AG04450 (cell line): ENCODE measurements at regions not wholly inside any gene's neighbourhood (a gene's known extent, or its start where the extent isn't known, plus 50 kb on each side); places are given as distances from the start of the nearest gene placed in this dataset.

Experiments used
- CTCF ChIA-PET: fragments of 300-600, 350-600 bp; formaldehyde crosslinking; extraction: SDS; loops from one replicate; lab custom pipeline; 2022; ENCODE audit warnings: antibody characterized with exemption, inconsistent platforms; lab: Charles Lee
- POLR2A ChIA-PET: fragments of 350-600 bp; formaldehyde crosslinking; extraction: SDS; loops from one replicate; lab custom pipeline; 2021; ENCODE audit warnings: antibody characterized with exemption, inconsistent platforms; lab: Yijun Ruan, JAX
- DNase-seq: peaks from one replicate; pipeline ENCODE4 v3.0.0-alpha.2; 2011; ENCODE audit warnings: low read depth, low spot score
- H3K27ac ChIP-seq: one replicate; pipeline ENCODE4 v1.5.1; 2012; ENCODE audit warnings: low read depth, low read length, control low read depth
- H3K27me3 ChIP-seq: one replicate; pipeline ENCODE4 v1.6.0; 2012; ENCODE audit warnings: low read length; ENCODE audit not compliant: control insufficient read depth, insufficient read depth
- H3K4me3 ChIP-seq: 2 replicates; pipeline ENCODE4 v1.5.1; 2011; ENCODE audit warnings: mild to moderate bottlenecking, low read depth, low read length, control low read depth
- H3K9me3 ChIP-seq: 2 replicates; pipeline ENCODE4 v1.5.1; 2012; ENCODE audit warnings: low read length; ENCODE audit not compliant: control insufficient read depth, insufficient read depth
- CTCF ChIP-seq: IDR thresholded peaks from 2 replicates; pipeline ENCODE4 v1.5.1; 2011; ENCODE audit warnings: low read depth, low read length, control low read depth, inconsistent platforms

- DNase-seq = no peak
- no peaks in the 10 kb centered on the region for H3K9me3 ChIP-seq
- H3K27ac ChIP-seq = no peak overlapping the region
- ChIA-PET POLR2A (no interaction called here), CTCF (no interaction called here)
- H3K27me3 ChIP-seq = no peaks in the 10 kb centered on the region
- TF ChIP-seq CTCF = no peak
- no peak overlapping the region for H3K4me3 ChIP-seq
Observed at GRCh38 chr1:199297174-199297573, 658.3 kb downstream of the PTPRC start.

- no peak overlapping the region for H3K4me3 ChIP-seq
- no peak for TF ChIP-seq CTCF
- POLR2A ChIA-PET = no interaction called here
- CTCF ChIA-PET = no interaction called here
- H3K27me3 ChIP-seq = no peaks in the 10 kb centered on the region
- H3K9me3 ChIP-seq = no peaks in the 10 kb centered on the region
- no peak for DNase-seq
- H3K27ac ChIP-seq = no peak overlapping the region
Observed at GRCh38 chr1:199297887-199298286, 659.0 kb downstream of the PTPRC start.

- Histone ChIP-seq H3K27ac (no peak overlapping the region), H3K4me3 (no peak overlapping the region), H3K27me3 (no peaks in the 10 kb centered on the region), H3K9me3 (no peaks in the 10 kb centered on the region)
- DNase-seq = no peak
- no peak for TF ChIP-seq CTCF
- ChIA-PET POLR2A (no interaction called here), CTCF (no interaction called here)
Observed at GRCh38 chr1:199298825-199299224, 660.0 kb downstream of the PTPRC start.

DNA sequence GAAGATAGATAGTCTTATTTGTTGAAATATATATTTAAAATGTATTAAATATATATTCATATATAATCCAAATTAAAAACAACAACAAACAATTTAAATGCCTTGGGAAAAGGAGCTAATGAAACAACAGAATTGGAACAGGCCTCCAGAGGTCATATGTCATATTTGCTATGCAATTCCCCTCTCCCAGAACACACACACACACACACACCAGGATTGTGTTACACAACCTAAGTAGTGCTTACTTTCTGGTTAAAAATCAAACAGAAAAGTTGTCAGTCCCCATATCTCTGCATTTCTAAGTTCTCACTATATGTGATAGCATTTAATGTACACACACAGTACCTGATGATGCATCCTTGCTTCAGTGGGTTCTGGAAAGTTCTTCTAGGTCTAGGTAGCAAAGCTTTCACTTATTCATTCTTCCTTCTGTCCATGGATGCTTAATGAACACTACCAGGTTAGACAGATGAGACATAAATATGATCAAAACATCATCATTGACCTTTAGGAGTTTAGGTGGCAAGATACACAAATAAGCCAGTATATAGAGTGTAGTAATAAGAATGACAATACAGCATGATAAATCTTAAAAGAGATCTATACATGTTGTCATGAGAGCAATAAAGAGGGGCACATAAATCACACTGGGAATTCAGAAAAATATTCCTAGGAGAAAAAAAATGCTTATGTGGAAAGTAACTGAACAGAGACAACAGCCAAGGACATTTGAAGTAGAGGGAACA is 662.8 kb downstream of the PTPRC start:
- TF ChIP-seq CTCF = no peak
- H3K4me3 ChIP-seq = no peak overlapping the region
- no peaks in the 10 kb centered on the region for H3K27me3 ChIP-seq
- H3K27ac ChIP-seq = no peak overlapping the region
- ChIA-PET POLR2A (no interaction called here), CTCF (no interaction called here)
- H3K9me3 ChIP-seq = no peaks in the 10 kb centered on the region
- no peak for DNase-seq

GRCh38 chr1:199302554-199302953 is 663.7 kb downstream of the PTPRC start:
- no peaks in the 10 kb centered on the region for H3K9me3 ChIP-seq
- no peak for TF ChIP-seq CTCF
- no peak for DNase-seq
- ChIA-PET CTCF (no interaction called here), POLR2A (no interaction called here)
- H3K27me3 ChIP-seq = no peaks in the 10 kb centered on the region
- no peak overlapping the region for H3K4me3 ChIP-seq
- H3K27ac ChIP-seq = no peak overlapping the region
